NCI-H1048 (cell line): ENCODE measurements at regions not wholly inside any gene's neighbourhood (a gene's known extent, or its start where the extent isn't known, plus 50 kb on each side); places are given as distances from the start of the nearest gene placed in this dataset.

Source experiments
- DNase-seq: peaks from one replicate; lab custom pipeline; 2025; lab: John Stamatoyannopoulos, UW

GRCh38 chr5:40414922-40415321 is 264.8 kb upstream of the PTGER4 start:
- no peak for DNase-seq

DNA sequence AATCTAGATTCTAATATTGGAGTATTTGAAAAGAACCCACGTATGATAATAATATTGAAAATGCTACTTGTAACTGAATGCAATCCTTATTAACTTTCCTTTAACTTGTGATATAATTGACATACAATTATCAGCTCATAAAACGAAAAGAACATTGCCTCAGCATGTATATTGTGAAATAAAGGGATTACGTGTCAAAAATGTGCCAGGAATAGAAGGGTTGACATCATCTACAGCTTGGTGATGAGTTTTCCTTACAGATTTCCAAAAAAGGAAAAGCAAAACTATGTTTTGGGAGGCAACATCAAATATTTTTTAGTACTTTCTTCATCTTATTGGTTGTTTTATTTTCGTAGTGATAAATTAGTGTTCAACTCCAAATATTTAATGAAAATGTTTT is 266.0 kb upstream of the PTGER4 start:
- DNase-seq, result no peak

DNA sequence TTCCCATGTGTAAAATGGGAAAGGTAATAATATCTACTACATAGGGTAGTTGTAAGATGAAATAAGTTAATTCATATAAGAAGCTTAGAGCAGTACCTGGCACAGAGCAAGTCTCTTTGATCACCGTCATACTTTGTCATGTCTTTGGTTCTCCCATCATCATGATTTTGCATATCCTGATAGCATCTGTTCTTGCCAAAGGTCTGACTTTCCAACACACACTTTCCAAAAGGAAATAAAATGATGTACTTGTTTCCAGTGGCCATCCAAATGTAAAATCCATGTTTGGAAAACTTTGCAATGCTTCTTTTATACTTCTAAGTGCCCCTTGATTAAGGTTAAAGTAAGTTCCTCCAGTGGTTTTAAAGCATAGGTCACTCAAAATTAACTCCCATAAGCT is 266.9 kb upstream of the PTGER4 start:
- no peak for DNase-seq

DNA sequence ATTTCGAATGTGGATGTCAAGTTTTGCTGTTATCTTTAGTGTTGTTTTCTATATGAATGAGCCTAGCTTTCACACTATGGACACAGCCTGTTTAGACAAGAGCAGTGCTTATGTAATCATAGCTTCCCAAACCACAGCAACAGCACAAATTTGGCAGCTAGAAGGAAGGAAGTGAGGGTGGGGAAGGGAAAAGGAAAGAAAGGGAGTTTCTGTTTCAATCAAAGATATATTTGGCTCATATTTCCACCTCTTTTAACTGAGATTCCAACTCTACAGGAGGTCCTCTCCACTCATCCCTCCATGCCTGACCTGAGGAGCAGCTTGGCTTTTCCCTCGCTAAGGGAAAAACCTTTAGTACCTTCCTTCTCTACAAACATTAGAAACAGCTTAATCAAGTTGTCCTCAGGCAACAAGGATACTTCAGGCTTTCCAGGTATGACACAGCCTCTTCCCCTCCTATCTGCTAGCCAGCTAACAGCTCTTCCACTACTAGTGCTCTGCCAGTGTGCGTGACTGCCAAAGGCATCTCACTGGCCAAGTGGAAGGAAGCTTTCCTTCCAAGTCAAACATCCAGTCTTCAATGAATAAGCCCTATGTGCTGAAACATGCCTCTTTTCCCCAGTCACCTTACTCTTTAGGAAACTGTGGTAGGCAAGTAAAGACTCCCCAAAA is 268.6 kb upstream of the PTGER4 start:
- no peak for DNase-seq

- DNase-seq, result no peak
Observed at GRCh38 chr5:40410231-40410861, 269.4 kb upstream of the PTGER4 start.

GRCh38 chr5:40409601-40410000 is 270.1 kb upstream of the PTGER4 start:
- DNase-seq, result no peak

DNA sequence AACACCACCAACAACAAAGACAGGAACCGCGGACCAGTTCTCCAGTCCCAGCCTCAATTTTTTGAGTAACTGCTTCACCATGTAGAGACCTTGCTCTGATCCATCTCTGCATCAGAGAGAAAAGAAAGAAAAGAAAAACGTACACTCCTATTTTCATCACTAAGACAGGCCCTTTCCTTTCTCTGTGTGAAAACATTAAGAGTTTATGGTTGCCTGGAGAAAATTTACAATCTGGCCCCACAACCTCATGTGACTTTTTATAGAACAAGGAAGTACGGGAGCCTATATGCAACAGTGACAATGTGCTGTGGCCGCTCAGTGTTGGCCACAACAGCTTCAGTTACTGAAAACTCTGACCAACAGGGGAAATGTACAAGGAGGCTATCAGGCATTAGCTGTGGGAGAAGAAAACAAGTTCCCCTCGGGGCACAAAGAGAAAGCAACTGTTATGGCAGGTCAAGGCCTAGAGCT is 272.9 kb upstream of the PTGER4 start:
- DNase-seq, result no peak

- DNase-seq, result no peak
Observed at GRCh38 chr5:40405996-40406740, 273.5 kb upstream of the PTGER4 start.

GRCh38 chr5:40405230-40405629 is 274.5 kb upstream of the PTGER4 start:
- DNase-seq, result no peak

- no peak for DNase-seq
Observed at GRCh38 chr5:40404613-40405012, 275.1 kb upstream of the PTGER4 start.

- no peak for DNase-seq
Observed at GRCh38 chr5:40402007-40402364, 277.7 kb upstream of the PTGER4 start.

DNA sequence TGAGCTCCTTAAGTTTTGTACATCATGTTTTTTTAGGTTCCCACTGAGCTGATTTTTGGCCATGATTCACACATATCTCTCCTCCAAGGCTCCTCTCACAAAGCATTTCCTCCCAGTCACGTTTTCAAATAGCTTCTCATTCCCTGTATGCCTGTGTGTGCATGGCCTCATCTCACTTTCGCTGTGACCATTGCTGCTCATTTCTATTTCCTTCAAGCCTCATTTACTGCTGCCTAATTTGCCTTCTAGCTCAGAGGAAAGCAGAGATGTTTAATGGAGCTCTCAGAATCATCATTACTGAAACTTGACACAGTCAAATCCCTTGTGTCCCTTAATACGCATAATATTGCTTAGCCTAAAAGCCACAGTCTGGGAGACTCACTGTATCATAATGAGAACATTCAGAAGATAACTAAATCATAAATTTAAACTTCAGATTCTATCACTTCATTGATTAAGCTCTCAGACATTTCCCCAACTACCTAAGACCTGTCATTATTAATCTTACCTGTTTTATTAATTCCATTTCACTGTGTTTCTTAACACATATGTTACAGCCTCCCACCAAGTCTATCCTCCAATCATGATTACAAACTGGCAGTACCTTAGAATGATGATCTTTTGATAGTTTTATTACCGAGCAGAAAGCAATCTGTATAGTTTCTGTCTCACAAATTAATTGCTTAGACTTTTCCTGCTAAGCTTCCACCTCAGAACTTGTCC is 278.3 kb upstream of the PTGER4 start:
- no peak for DNase-seq

DNA sequence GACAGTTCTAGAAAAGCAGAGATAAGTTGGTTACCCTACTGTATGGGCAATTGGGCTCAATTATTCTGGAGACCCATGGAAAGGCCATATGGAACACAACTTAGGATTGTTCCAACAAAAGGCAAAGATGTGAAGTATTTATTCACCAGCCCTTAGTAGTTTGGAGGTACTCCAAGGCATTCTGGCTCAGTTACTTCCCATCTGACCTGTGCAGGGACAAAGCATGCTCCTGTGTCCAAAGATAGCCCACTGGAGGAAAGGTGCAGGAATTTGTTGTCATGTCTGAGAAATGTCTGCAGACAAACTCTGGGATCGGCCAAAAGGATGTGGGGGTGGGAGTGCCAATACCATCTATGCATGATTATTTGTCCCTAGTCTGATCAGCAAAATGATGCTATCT is 279.5 kb upstream of the PTGER4 start:
- no peak for DNase-seq

DNA sequence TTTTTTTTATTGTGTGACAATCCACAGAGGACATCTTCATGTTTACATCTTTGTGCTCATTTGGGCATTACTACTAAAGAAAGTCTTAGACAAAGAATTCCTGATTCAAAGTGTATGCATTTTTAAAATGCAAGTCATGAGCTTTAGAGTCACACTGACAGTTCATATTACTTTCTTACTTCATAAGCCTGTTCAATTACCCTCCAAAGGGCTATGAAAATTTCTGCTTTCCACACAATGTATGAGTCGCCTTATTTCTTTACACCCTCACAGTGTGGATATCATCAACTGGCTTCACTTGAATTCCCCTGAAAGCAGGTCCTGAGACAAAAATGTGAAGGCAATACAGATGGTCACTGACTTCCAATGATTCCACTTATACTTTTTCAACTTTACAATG is 280.4 kb upstream of the PTGER4 start:
- DNase-seq, result no peak

GRCh38 chr5:40397976-40398375 is 281.7 kb upstream of the PTGER4 start:
- DNase-seq, result no peak

DNA sequence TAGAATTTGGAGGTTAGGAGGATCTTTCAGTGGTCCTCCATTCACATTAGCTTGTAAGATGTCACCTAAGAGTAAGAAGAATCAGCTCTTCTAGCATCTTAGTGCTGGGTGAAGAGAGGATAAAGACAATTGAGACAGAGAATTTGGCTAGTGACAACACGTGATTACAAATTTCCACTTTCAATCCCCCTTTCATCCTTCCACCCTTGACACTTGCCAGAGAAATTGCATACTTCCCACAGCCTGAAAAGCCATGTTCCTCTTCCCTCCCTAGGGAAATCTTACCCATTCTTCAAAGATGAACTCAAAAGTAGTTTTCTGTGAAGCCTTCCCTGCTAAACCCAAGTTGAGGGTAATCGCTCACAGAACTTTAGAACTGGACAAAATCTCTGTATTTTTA is 282.6 kb upstream of the PTGER4 start:
- DNase-seq, result no peak

GRCh38 chr5:40396317-40396716 is 283.4 kb upstream of the PTGER4 start:
- DNase-seq, result no peak

DNA sequence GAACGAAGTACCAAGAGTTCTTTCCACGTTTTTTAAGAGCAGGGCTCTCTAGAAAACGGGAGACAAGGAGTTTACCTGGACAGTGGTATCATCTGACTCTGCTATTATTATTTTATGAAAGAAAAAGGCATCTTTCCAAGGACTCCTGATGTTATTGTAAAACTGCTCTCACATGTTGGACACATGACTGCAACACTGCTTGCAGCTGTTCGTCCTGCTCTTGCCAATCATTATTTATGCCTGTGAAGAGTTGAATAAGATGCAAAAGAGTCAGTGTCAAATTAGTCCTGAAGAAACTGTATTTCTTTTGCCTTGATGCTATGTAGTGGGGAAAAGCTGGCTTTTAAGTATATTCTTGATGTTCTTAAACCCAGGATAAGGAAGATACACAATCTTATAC is 284.5 kb upstream of the PTGER4 start:
- DNase-seq, result no peak

GRCh38 chr5:40394698-40395097 is 285.0 kb upstream of the PTGER4 start:
- no peak for DNase-seq

DNA sequence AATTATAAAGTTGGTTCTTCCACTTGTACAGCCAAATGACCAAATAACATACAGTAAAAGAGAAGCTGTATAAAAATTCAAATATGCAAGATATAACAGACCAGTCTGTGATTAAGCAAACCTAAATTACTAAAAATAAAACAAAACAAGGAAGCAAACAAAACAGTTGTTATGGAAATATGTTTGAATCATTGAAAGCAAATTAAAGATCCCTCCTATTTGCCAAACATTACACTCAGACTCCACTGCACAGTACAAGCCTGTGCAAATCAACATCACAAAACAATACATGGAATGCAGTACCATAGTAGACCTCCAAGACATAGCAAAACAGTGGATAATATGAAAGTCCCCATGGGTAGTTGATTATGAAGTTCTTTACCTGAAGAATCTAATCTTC is 288.1 kb upstream of the PTGER4 start:
- no peak for DNase-seq

GRCh38 chr5:40390281-40391149 is 289.2 kb upstream of the PTGER4 start:
- DNase-seq, result no peak

- no peak for DNase-seq
Observed at GRCh38 chr5:40389591-40389990, 290.1 kb upstream of the PTGER4 start.
